K562 (cell line): ENCODE measurements at regions not wholly inside any gene's neighbourhood (a gene's known extent, or its start where the extent isn't known, plus 50 kb on each side); places are given as distances from the start of the nearest gene placed in this dataset.

Experiments used
- ATAC-seq: fragments of 200-7000 bp; cut with Tn5 transposase; 3 replicates; pipeline ENCODE4 v1.9.1; 2020; ENCODE audit warnings: moderate library complexity
- BruUV-seq: library from RNA; stranded (reverse); fragments of 400-500 nt; replicated peaks from 2 replicates; lab custom pipeline; 2021; lab: Mats Ljungman, UMichigan
- CTCF ChIA-PET: fragments of 300-600 bp; formaldehyde crosslinking; extraction: SDS; loops from one replicate; lab custom pipeline; 2021; ENCODE audit warnings: low intra/inter-chr PET ratio; lab: Yijun Ruan, JAX
- POLR2A ChIA-PET: fragments of 300-600, 350-650 bp; sonication (Branson Sonifier 250); formaldehyde crosslinking; extraction: SDS; loops from one replicate; lab custom pipeline; 2021; ENCODE audit warnings: antibody characterized with exemption, inconsistent platforms; lab: Yijun Ruan, JAX
- DNase-seq, 4 experiments: peaks; one replicate each; pipeline versions ENCODE4 v3.0.0 to v3.0.0-alpha.2; 2011 to 2018; ENCODE audit warnings: low spot score in 3 of 4, mixed read lengths in 3 of 4; ENCODE audit errors: extremely low read depth in 1 of 4
- FAIRE-seq: peaks from 2 replicates; lab custom pipeline; 2011; peaks lifted over from hg19 to GRCh38; lab: Jason Lieb, UNC
- H2AFZ ChIP-seq: 2 replicates; pipeline ENCODE4 v1.6.0; 2011; ENCODE audit warnings: low read depth, low read length, control low read depth, inconsistent platforms
- H3K27ac ChIP-seq: fragments of 200-600 bp; 3 replicates; pipeline ENCODE4 v1.8.0; 2011; ENCODE audit warnings: low read depth, mild to moderate bottlenecking, control low read depth, inconsistent platforms, low read length, moderate library complexity, mixed read lengths; ENCODE audit errors: extremely low read depth
- H3K27me3 ChIP-seq, 2 experiments: fragments of 300-600 bp in 1 of 2; 2 replicates in 1 of 2; 3 replicates in 1 of 2; pipeline versions ENCODE4 v1.6.0 to v1.8.0; 2011; ENCODE audit warnings: inconsistent platforms in 2 of 2, low read length in 2 of 2, mild to moderate bottlenecking in 1 of 2, mixed read lengths in 1 of 2, moderate library complexity in 1 of 2; ENCODE audit not compliant: control insufficient read depth in 2 of 2, insufficient read depth in 2 of 2
- H3K36me3 ChIP-seq: fragments of 300-600 bp; 3 replicates; pipeline ENCODE4 v1.8.0; 2011; ENCODE audit warnings: mild to moderate bottlenecking, low read length, inconsistent platforms; ENCODE audit not compliant: control insufficient read depth, insufficient read depth
- H3K4me1 ChIP-seq, 2 experiments: fragments of 200-600 bp in 1 of 2; replicated peaks in 1 of 2; 2 replicates in 1 of 2; 3 replicates in 1 of 2; pipeline versions ENCODE4 v1.5.1 to v1.8.0; 2011; ENCODE audit warnings: inconsistent platforms in 2 of 2, low read length in 2 of 2, mild to moderate bottlenecking in 1 of 2, mixed read lengths in 1 of 2, moderate library complexity in 1 of 2; ENCODE audit not compliant: control insufficient read depth in 2 of 2, insufficient read depth in 2 of 2
- H3K4me2 ChIP-seq: 2 replicates; pipeline ENCODE4 v1.6.1; 2011; ENCODE audit warnings: low read length, control low read depth, inconsistent platforms, mixed read lengths; ENCODE audit not compliant: insufficient read depth
- H3K4me3 ChIP-seq: fragments of 200-600 bp; sonication (generic), shearing (Covaris generic); 2 replicates; pipeline ENCODE4 v1.5.1; 2016; ENCODE audit warnings: control low read depth, inconsistent platforms
- H3K79me2 ChIP-seq: fragments of 200-600 bp; 3 replicates; pipeline ENCODE4 v1.8.0; 2011; ENCODE audit warnings: low read length, inconsistent platforms; ENCODE audit not compliant: control insufficient read depth, insufficient read depth
- H3K9ac ChIP-seq, 2 experiments: 2 replicates each; pipeline versions ENCODE4 v1.6.0 to v1.6.1; 2011; ENCODE audit warnings: low read depth in 2 of 2, low read length in 2 of 2, control low read depth in 1 of 2, inconsistent platforms in 1 of 2, mild to moderate bottlenecking in 1 of 2, mixed read lengths in 1 of 2; ENCODE audit not compliant: insufficient read depth in 1 of 2
- H3K9me1 ChIP-seq: one replicate; pipeline ENCODE4 v1.6.0; 2011; ENCODE audit warnings: inconsistent platforms, mild to moderate bottlenecking, low read length, moderate library complexity; ENCODE audit not compliant: control insufficient read depth, insufficient read depth
- H3K9me3 ChIP-seq: replicated peaks from 2 replicates; pipeline ENCODE4 v1.5.1; 2011; ENCODE audit warnings: low read depth, low read length, inconsistent platforms; ENCODE audit not compliant: control insufficient read depth, insufficient read depth
- H4K20me1 ChIP-seq: replicated peaks from 2 replicates; pipeline ENCODE4 v1.6.1; 2011; ENCODE audit warnings: low read length, inconsistent platforms, mixed read lengths; ENCODE audit not compliant: control insufficient read depth, insufficient read depth
- CBX1 ChIP-seq: sonication (generic); IDR thresholded peaks from 2 replicates; pipeline ENCODE4 v1.6.1; 2016; ENCODE audit warnings: antibody characterized with exemption, low read depth, mild to moderate bottlenecking
- CHD2 ChIP-seq: IDR thresholded peaks from 2 replicates; pipeline ENCODE4 v1.6.1; 2011; ENCODE audit warnings: low read depth, low read length
- FOXA3 ChIP-seq, 2 experiments: fragments of 450-650 bp in 1 of 2; sonication (generic) in 1 of 2; formaldehyde crosslinking; IDR thresholded peaks in 1 of 2; conservative IDR thresholded peaks in 1 of 2; 2 replicates each; pipeline versions ENCODE4 v1.4.0 to v1.8.0; 2020 to 2022; ENCODE audit warnings: mild to moderate bottlenecking in 2 of 2, missing genetic modification reagents in 1 of 2
- GATA2 ChIP-seq: sonication (generic); formaldehyde crosslinking; IDR thresholded peaks from 2 replicates; pipeline ENCODE4 v1.4.0; 2020; ENCODE audit warnings: mild to moderate bottlenecking, missing genetic modification reagents
- KAT7 ChIP-seq: sonication (generic); formaldehyde crosslinking; IDR thresholded peaks from 2 replicates; pipeline ENCODE4 v1.8.0; 2022; ENCODE audit warnings: missing genetic modification reagents, mild to moderate bottlenecking, borderline replicate concordance
- LARP7 ChIP-seq: fragments of 450-650 bp; IDR thresholded peaks from 2 replicates; pipeline ENCODE4 v1.6.1; 2016
- NELFE ChIP-seq: IDR thresholded peaks from 2 replicates; pipeline ENCODE4 v1.6.1; 2011; ENCODE audit warnings: mild to moderate bottlenecking; ENCODE audit not compliant: insufficient read depth, insufficient read length
- PHB ChIP-seq: fragments of 250-450 bp; sonication (Bioruptor Pico); IDR thresholded peaks from 2 replicates; pipeline ENCODE4 v1.5.0; 2021
- PHF21A ChIP-seq: fragments of 450-650 bp; IDR thresholded peaks from 2 replicates; pipeline ENCODE4 v1.6.1; 2017; ENCODE audit warnings: low read depth, borderline replicate concordance
- RBBP5 ChIP-seq: fragments of 200-600 bp; sonication (generic); IDR thresholded peaks from 2 replicates; pipeline ENCODE4 v1.6.1; 2012; ENCODE audit warnings: borderline replicate concordance, mild to moderate bottlenecking, low read length, control low read depth, inconsistent platforms; ENCODE audit not compliant: insufficient read depth, poor library complexity, severe bottlenecking
- RBFOX2 ChIP-seq: fragments of 200-400 bp; formaldehyde crosslinking; IDR thresholded peaks from 2 replicates; pipeline ENCODE4 v1.6.1; 2017; ENCODE audit warnings: low read depth, mild to moderate bottlenecking, low read length, moderate library complexity
- SAFB ChIP-seq: fragments of 200-400 bp; formaldehyde crosslinking; IDR thresholded peaks from 2 replicates; pipeline ENCODE4 v1.6.1; 2017; ENCODE audit warnings: low read depth, low read length, borderline replicate concordance
- STAG1 ChIP-seq: sonication (generic); formaldehyde crosslinking; IDR thresholded peaks from 2 replicates; pipeline ENCODE4 v1.5.0; 2020; ENCODE audit warnings: missing genetic modification reagents, borderline replicate concordance
- ZBTB17 ChIP-seq: fragments of 450-650 bp; formaldehyde crosslinking; IDR thresholded peaks from 2 replicates; pipeline ENCODE4 v1.4.0; 2020; ENCODE audit warnings: mild to moderate bottlenecking
- ZNF354B ChIP-seq: fragments of 250-450 bp; sonication (Bioruptor Pico); IDR thresholded peaks from 2 replicates; pipeline ENCODE4 v1.4.0; 2020
- ZNF764 ChIP-seq: fragments of 250-450 bp; sonication (Bioruptor Pico); IDR thresholded peaks from 2 replicates; pipeline ENCODE4 v1.4.0; 2020; ENCODE audit warnings: low read depth, mild to moderate bottlenecking, moderate library complexity
- WGBS: fragments of 100-300 bp; shearing (Covaris generic); methylation state at CpG from one replicate; pipeline ENCODE4 v1.1.6; 2016; ENCODE audit warnings: low coverage, mixed read lengths; ENCODE audit not compliant: insufficient coverage; ENCODE audit errors: missing lambda C conversion rate; 5-methylcytosine and 5-hydroxymethylcytosine counted together
- in situ Hi-C: fragments of 300-500 bp; cut with MboI; formaldehyde crosslinking; loops from 4 replicates; pipeline ENCODE4 v1.15.0; 2018; ENCODE audit warnings: inconsistent platforms, mixed read lengths
- intact Hi-C: fragments of 100-400 bp; cut with micrococcal nuclease; formaldehyde crosslinking; loops from 2 replicates; pipeline ENCODE4 v1.14.2; 2022

DNA sequence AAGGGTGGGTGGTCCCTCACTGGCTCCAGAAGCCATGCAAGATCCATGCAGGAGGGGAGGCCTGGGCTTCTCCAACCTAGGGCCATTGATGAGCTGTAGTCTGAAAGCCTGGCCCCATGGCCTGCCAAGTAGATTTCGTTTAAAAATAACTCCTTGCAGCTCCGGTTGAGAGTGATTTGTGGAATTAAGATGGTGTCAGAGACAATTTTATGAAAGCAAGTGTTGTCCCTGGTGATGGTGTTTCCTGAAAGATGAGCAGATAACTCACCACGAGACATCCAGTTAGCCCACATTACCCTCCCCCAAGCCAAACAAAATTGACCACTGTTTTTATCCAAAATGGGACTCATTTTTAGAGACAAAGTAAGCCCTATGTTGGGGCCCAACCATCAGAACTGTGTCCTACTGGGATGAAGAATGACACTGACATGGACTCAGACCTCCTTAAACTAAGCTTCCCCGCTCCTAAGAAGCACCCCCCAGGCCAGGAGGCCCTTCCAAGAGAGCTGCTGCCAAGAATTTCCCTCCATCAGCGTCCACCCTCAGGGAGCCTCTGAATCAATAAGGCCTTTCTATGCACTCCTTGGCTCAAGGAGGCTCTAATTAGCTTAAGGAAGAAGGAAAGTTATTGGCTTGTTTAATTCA, 174.2 kb upstream of the NCAM1 start:
- H3K27ac ChIP-seq = no peak overlapping the region
- H3K4me3 ChIP-seq = no peak overlapping the region
- 2% methylated on average over 5 of the region's 5 CpGs for WGBS
- no peaks in the 10 kb centered on the region for H3K9me3 ChIP-seq
- H3K4me2 ChIP-seq = no peak overlapping the region
- no peaks in the 10 kb centered on the region for H4K20me1 ChIP-seq
- no peak overlapping the region for H2AFZ ChIP-seq
- peaks cover 0 to 16% of the 10 kb centered on the region in 2 experiments; a peak in 2 of 5 replicates for H3K27me3 ChIP-seq
- no peaks in the 10 kb centered on the region for H3K4me1 ChIP-seq
- H3K79me2 ChIP-seq = no peaks in the 10 kb centered on the region
- no peaks in the 10 kb centered on the region for H3K9me1 ChIP-seq
- H3K9ac ChIP-seq = no peak overlapping the region
- no peak for FAIRE-seq
- TF ChIP-seq CHD2 = no peak
- TF ChIP-seq ZBTB17 = no peak
- TF ChIP-seq ZNF764 = no peak
- no peak for TF ChIP-seq KAT7
- TF ChIP-seq GATA2 (CRISPR knock-in tag) = no peak
- TF ChIP-seq PHF21A = no peak
- TF ChIP-seq ZNF354B (CRISPR knock-in tag) = no peak
- no peak for TF ChIP-seq PHB
- no peak for TF ChIP-seq LARP7
- TF ChIP-seq RBBP5 = no peak
- TF ChIP-seq NELFE = no peak
- TF ChIP-seq CBX1 = no peak
- TF ChIP-seq RBFOX2 = no peak
- no peak for TF ChIP-seq STAG1
- no peak for TF ChIP-seq SAFB
- no peak for TF ChIP-seq FOXA3 (CRISPR knock-in tag; conservative IDR thresholded peaks at IDR 0.05 in 1 of 2, IDR thresholded peaks at IDR 0.05 in 1 of 2)
- in situ Hi-C loops (no loop called here), intact Hi-C loops (no loop called here)
- BruUV-seq = no TSS peak
- ChIA-PET CTCF (no interaction called here), POLR2A (interaction anchor here (0.7 kb wide), 1 partner anchor 12 kb away, joined by 3 read pairs; no protein-coding TSS in a partner anchor)
- ATAC-seq = no peak
- DNase-seq = no peak
- no peaks in the 10 kb centered on the region for H3K36me3 ChIP-seq
